NB4 (cell line): ENCODE measurements at regions not wholly inside any gene's neighbourhood (a gene's known extent, or its start where the extent isn't known, plus 50 kb on each side); places are given as distances from the start of the nearest gene placed in this dataset.

Experiments used
- MAX ChIP-seq: IDR thresholded peaks from 2 replicates; pipeline ENCODE4 v1.6.1; 2011; ENCODE audit warnings: low read depth, low read length
- POLR2A ChIP-seq: IDR thresholded peaks from 2 replicates; pipeline ENCODE4 v1.6.1; 2011; ENCODE audit warnings: mild to moderate bottlenecking; ENCODE audit not compliant: insufficient read length; ENCODE audit errors: extremely low read depth
- TF ChIP-seq, protein P1 (sequence below): IDR thresholded peaks from one replicate; pipeline ENCODE4 v1.5.1; 2012; ENCODE audit warnings: low read depth, low read length

- TF ChIP-seq, protein P1, sequence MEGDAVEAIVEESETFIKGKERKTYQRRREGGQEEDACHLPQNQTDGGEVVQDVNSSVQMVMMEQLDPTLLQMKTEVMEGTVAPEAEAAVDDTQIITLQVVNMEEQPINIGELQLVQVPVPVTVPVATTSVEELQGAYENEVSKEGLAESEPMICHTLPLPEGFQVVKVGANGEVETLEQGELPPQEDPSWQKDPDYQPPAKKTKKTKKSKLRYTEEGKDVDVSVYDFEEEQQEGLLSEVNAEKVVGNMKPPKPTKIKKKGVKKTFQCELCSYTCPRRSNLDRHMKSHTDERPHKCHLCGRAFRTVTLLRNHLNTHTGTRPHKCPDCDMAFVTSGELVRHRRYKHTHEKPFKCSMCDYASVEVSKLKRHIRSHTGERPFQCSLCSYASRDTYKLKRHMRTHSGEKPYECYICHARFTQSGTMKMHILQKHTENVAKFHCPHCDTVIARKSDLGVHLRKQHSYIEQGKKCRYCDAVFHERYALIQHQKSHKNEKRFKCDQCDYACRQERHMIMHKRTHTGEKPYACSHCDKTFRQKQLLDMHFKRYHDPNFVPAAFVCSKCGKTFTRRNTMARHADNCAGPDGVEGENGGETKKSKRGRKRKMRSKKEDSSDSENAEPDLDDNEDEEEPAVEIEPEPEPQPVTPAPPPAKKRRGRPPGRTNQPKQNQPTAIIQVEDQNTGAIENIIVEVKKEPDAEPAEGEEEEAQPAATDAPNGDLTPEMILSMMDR: no peak
- TF ChIP-seq POLR2A (no peak), MAX (no peak)
These were observed 255.8 kb downstream of the RHOU start for GRCh38 chr1:228990906-228991569.
